C4-2B (cell line): ENCODE measurements at regions not wholly inside any gene's neighbourhood (a gene's known extent, or its start where the extent isn't known, plus 50 kb on each side); places are given as distances from the start of the nearest gene placed in this dataset.

Experiments
- H3K27ac ChIP-seq: fragments of 450-650 bp; 2 replicates; pipeline ENCODE4 v1.5.1; 2017
- CTCF ChIP-seq: fragments of 450-650 bp; conservative IDR thresholded peaks from 2 replicates; pipeline ENCODE4 v1.5.1; 2017; ENCODE audit warnings: mild to moderate bottlenecking
- ZFX ChIP-seq: fragments of 450-650 bp; IDR thresholded peaks from 2 replicates; pipeline ENCODE4 v1.6.1; 2017

DNA sequence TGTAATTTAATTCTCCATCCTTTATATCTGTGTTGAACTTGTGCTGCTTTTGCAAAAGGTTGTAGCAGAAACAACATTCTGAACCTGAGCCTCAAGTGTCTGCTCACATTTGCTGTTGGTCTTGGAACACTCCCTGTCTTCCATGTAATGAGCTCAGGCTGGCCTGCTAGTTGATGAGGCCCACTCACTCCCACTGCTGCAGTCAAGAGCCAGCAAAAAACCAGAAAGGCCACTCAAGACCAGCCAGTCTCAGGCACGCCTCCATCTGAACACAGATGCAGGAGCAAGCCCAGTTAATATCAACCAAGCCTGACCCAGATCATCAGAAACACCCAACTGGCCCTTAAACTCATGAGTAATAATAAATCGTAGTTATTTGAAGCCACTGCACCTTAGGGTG lies 342.2 kb upstream of the NFIA start:
- TF ChIP-seq ZFX (no peak), CTCF (no peak)
- no peak overlapping the region for H3K27ac ChIP-seq

DNA sequence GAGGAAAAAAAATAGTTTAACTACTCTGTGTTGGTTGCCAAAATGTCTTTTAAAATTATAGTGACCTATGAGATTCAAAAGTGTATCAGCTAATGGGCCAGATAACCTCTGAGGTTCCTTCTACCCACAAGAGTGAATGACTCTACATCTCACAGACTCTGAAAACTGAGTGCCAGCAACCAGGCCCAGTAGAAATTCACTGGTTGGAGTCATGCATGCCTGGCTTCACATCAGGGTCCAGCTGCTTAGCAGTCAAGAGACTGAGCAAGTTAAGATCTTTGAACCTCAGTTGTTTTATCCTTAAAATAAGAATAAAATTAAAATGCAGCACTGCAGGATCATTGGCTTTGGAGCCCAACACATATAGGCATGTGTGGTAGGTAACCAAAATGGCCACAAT lies 342.6 kb upstream of the NFIA start:
- no peak for TF ChIP-seq CTCF
- no peak for TF ChIP-seq ZFX
- no peak overlapping the region for H3K27ac ChIP-seq

DNA sequence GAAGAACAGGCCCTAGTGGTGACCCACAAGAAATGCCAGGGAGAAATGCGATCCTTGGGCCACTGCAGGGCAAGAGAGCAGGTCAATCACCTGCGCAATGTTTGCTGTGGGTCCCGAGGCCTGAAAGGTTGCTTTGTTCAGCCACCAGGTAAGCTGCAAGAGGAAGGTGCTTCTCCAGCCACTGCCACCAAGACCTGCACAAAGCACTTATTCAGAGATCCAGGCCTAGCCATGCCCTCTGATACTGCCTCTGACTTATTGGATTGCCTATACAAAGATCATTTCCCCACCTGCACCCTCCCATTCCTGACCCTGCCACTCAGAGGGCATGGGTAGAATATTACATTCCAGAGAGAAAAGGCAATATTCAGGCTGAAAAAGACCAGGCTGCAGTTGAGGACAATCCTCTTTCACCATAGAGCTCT lies 349.4 kb upstream of the NFIA start:
- no peak for TF ChIP-seq ZFX
- TF ChIP-seq CTCF, result no peak

DNA sequence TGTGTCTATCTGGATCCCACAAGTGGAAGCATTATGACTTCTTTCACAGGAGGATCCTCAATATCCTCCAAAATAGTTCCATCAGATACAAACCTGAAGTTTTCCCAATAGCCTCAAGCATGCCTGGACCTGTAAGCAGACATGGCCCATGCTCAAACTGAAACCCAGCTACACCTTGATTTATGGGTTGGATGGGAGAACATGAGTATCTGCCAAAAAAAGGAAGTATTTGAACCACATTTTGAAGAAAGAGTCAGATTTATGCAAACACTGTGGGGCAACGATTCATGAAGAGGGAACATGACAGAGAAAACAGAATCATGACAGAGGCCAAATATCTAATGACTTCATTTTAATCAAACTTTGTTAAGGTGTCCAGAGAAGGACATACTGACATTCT lies 351.0 kb upstream of the NFIA start:
- H3K27ac ChIP-seq, result no peak overlapping the region
- no peak for TF ChIP-seq ZFX

More for the DNA sequence above, 349.4 kb upstream of the NFIA start:
- no peak overlapping the region for H3K27ac ChIP-seq

DNA sequence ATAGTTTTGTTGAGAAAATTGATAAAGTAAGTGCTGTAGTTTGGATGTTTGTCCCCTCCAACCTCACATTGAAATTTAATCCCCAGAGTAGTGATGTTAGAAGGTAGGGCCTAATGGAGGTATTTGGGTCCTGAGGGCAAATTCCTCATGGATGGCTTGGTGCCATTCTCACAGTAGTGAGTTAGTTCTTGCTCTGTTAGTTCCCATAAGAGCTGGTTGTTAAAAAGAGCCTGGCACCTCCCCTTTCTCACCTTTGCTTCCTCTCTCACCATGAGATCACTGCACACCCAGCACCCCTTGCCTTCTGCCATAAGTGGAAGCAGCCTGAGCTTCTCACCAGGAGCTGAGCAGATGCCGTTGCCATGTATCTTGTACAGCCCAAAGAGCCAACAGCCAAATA lies 354.8 kb upstream of the NFIA start:
- no peak overlapping the region for H3K27ac ChIP-seq
- TF ChIP-seq CTCF, result no peak
- TF ChIP-seq ZFX, result no peak

DNA sequence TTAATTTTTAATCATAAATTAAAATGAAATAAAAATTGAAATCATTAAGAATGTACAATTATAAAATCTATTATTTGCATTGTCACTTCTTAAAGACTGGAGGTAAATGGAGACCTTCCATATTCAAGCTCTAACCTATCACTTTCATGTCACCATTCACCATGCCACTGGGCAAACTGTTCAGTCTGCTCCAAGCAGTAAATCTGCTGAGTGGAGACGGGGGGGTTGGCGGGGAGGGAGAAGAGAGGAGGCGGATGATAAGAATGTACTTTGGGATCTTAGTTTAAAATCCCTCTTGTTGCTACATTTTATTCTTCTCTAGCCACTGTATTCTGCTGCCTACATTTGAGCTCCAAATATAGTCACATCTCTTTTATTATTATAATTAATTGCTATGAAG lies 365.9 kb upstream of the NFIA start:
- H3K27ac ChIP-seq, result no peak overlapping the region
- TF ChIP-seq ZFX, result no peak
- TF ChIP-seq CTCF, result no peak

DNA sequence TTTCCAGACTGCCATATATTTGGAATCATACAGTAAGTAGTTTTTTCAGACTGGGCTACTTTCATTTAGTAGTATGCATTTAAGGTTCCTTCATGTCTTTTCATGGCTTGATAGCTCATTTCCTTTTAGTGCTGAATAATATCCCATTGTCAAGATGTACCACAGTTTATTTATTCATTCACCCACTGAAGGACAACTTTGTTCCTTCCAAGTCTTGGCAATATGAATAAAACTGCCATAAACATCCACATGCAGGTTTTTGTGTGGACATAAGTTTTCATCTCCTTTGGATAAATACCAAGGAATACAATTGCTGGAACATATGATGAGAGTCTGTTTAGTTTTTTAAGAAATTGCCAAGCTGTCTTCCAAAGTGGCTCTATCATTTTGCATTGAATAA lies 366.4 kb upstream of the NFIA start:
- TF ChIP-seq ZFX, result no peak
- TF ChIP-seq CTCF, result no peak
- no peak overlapping the region for H3K27ac ChIP-seq

DNA sequence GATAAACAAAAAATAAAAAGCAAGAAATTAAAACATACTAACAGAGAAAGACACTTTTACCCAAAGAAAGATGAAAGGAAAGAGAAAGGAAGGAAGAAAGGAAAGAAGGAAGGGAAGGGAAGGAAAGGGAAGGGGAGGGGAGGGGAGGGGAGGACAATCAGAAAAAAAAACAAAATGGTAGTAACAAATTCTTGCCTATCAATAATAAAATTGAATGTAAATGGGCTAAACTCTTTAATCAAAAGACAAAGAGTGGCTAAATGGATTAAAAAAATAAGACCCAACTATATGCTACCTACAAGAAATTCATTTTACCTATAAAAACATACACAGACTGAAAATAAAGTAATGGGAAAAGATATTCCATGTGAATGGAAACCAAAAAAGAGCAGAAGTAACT lies 372.9 kb upstream of the NFIA start:
- TF ChIP-seq CTCF (no peak), ZFX (no peak)
- H3K27ac ChIP-seq, result no peak overlapping the region
